ENCODE measurements at regions not wholly inside any gene's neighbourhood (a gene's known extent, or its start where the extent isn't known, plus 50 kb on each side); places are given as distances from the start of the nearest gene placed in this dataset.

GRCh38 chr3:194879991-194880939, 194.6 kb downstream of the FAM43A start:
- Histone ChIP-seq H3K4me2 (ENCODE audit: low read depth, low read length) (no peak overlapping the region), H3K4me3 (replicated peaks in 1 of 3; ENCODE audit: insufficient read depth in 1 of 3, low read depth in 2 of 3, low read length in 3 of 3) (no peak overlapping the region), H3K4me1 (ENCODE audit: insufficient read depth, low read length) (peaks cover 9% of the 10 kb centered on the region), H3K9ac (ENCODE audit: insufficient read depth, low read depth, low read length) (no peak overlapping the region), H3K27me3 (ENCODE audit: control insufficient read depth in 1 of 2, insufficient read depth in 2 of 2, low read length in 2 of 2) (peaks cover 0 to 26% of the 10 kb centered on the region in 2 experiments; a peak in 3 of 5 replicates), H3K36me3 (replicated peaks in 1 of 2; ENCODE audit: control insufficient read depth in 1 of 2, insufficient read depth in 2 of 2, low read length in 2 of 2) (no peaks in the 10 kb centered on the region), H2AFZ (ENCODE audit: low read length) (no peak overlapping the region), H3K79me2 (ENCODE audit: insufficient read depth, low read length) (no peaks in the 10 kb centered on the region), H4K20me1 (ENCODE audit: insufficient read depth, low read length) (no peaks in the 10 kb centered on the region), H3K9me3 (ENCODE audit: low read length) (no peaks in the 10 kb centered on the region), H3K27ac (ENCODE audit: extremely low read length, insufficient read depth, low read length) (no peak overlapping the region)
- no peak for FAIRE-seq
- in situ Hi-C loops (cut with HindIII; ENCODE audit: extremely low pct_ligation_motif_present, low pct_unique_long_range_greater_than_20kb), result no loop called here
- POLR2A ChIA-PET, result no interaction called here
- BruUV-seq (replicated peaks), result no TSS peak
- CTCF ChIA-PET (ENCODE audit: low intra/inter-chr PET ratio, low total read pairs), result no interaction called here
- WGBS (ENCODE audit: low lambda C conversion rate), result 19% methylated on average over 8 of the region's 12 CpGs
- intact Hi-C loops (cut with micrococcal nuclease; ENCODE audit: unreplicated experiment), result no loop called here
- TF ChIP-seq ZSCAN5A (CRISPR knock-in tag; IDR thresholded peaks at IDR 0.05; ENCODE audit: borderline replicate concordance), result no peak
- no peak for TF ChIP-seq EEA1 (CRISPR knock-in tag; IDR thresholded peaks at IDR 0.05; ENCODE audit: borderline replicate concordance)
- DNase-seq (ENCODE audit: low spot score), result no peak
- no peak for ATAC-seq

- no peaks in the 10 kb centered on the region for H3K9me3 ChIP-seq (ENCODE audit: low read length)
- 41% methylated on average over 9 of the region's 12 CpGs for WGBS (ENCODE audit: low lambda C conversion rate)
- in situ Hi-C loops (cut with HindIII; ENCODE audit: extremely low pct_ligation_motif_present, low pct_unique_long_range_greater_than_20kb), result no loop called here
- TF ChIP-seq ISX (CRISPR knock-in tag; conservative IDR thresholded peaks at IDR 0.05), result no peak
- TF ChIP-seq ZSCAN20 (CRISPR knock-in tag; IDR thresholded peaks at IDR 0.05; ENCODE audit: borderline replicate concordance), result no peak
- no peak for TF ChIP-seq ZNF577 (CRISPR knock-in tag; IDR thresholded peaks at IDR 0.05; ENCODE audit: borderline replicate concordance, low read depth)
- no peak for TF ChIP-seq TFE3 (CRISPR knock-in tag; IDR thresholded peaks at IDR 0.05)
- TF ChIP-seq ZNF30 (CRISPR knock-in tag; IDR thresholded peaks at IDR 0.05), result no peak
- no peak for TF ChIP-seq TSC22D2 (CRISPR knock-in tag; IDR thresholded peaks at IDR 0.05; ENCODE audit: borderline replicate concordance)
- TF ChIP-seq AHR (CRISPR knock-in tag; IDR thresholded peaks at IDR 0.05), result no peak
- no peak for TF ChIP-seq SALL2 (CRISPR knock-in tag; IDR thresholded peaks at IDR 0.05)
These were observed 195.6 kb downstream of the FAM43A start for GRCh38 chr3:194880940-194881925.

More at GRCh38 chr3:194880940-194881925, 195.6 kb downstream of the FAM43A start:
- no peak overlapping the region for H3K4me3 ChIP-seq (replicated peaks in 1 of 3; ENCODE audit: insufficient read depth in 1 of 3, low read depth in 2 of 3, low read length in 3 of 3)
- intact Hi-C loops (cut with micrococcal nuclease; ENCODE audit: unreplicated experiment), result no loop called here
- no peak overlapping the region for H2AFZ ChIP-seq (ENCODE audit: low read length)
- no TSS peak for BruUV-seq (replicated peaks)
- POLR2A ChIA-PET, result no interaction called here
- CTCF ChIA-PET (ENCODE audit: low intra/inter-chr PET ratio, low total read pairs), result no interaction called here
- no peaks in the 10 kb centered on the region for H3K36me3 ChIP-seq (replicated peaks in 1 of 2; ENCODE audit: control insufficient read depth in 1 of 2, insufficient read depth in 2 of 2, low read length in 2 of 2)
- no peaks in the 10 kb centered on the region for H4K20me1 ChIP-seq (ENCODE audit: insufficient read depth, low read length)
- H3K79me2 ChIP-seq (ENCODE audit: insufficient read depth, low read length), result no peaks in the 10 kb centered on the region
- H3K4me1 ChIP-seq (ENCODE audit: insufficient read depth, low read length), result peaks cover 9% of the 10 kb centered on the region
- ATAC-seq, result no peak; the same call in 2 of the 3 replicates
- H3K27me3 ChIP-seq (ENCODE audit: control insufficient read depth in 1 of 2, insufficient read depth in 2 of 2, low read length in 2 of 2), result peaks cover 0 to 16% of the 10 kb centered on the region in 2 experiments; a peak in 3 of 5 replicates
- no peak for DNase-seq (ENCODE audit: low spot score)
- no peak overlapping the region for H3K4me2 ChIP-seq (ENCODE audit: low read depth, low read length)
- H3K9ac ChIP-seq (ENCODE audit: insufficient read depth, low read depth, low read length), result no peak overlapping the region
- H3K27ac ChIP-seq (ENCODE audit: extremely low read length, insufficient read depth, low read length), result no peak overlapping the region
- no peak for FAIRE-seq
